ENCODE measurements at regions not wholly inside any gene's neighbourhood (a gene's known extent, or its start where the extent isn't known, plus 50 kb on each side); places are given as distances from the start of the nearest gene placed in this dataset.

GRCh38 chr7:26592011-26592410 lies 272.4 kb downstream of the SKAP2 start:
- TF ChIP-seq, protein P1, sequence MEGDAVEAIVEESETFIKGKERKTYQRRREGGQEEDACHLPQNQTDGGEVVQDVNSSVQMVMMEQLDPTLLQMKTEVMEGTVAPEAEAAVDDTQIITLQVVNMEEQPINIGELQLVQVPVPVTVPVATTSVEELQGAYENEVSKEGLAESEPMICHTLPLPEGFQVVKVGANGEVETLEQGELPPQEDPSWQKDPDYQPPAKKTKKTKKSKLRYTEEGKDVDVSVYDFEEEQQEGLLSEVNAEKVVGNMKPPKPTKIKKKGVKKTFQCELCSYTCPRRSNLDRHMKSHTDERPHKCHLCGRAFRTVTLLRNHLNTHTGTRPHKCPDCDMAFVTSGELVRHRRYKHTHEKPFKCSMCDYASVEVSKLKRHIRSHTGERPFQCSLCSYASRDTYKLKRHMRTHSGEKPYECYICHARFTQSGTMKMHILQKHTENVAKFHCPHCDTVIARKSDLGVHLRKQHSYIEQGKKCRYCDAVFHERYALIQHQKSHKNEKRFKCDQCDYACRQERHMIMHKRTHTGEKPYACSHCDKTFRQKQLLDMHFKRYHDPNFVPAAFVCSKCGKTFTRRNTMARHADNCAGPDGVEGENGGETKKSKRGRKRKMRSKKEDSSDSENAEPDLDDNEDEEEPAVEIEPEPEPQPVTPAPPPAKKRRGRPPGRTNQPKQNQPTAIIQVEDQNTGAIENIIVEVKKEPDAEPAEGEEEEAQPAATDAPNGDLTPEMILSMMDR (IDR thresholded peaks at IDR 0.05): no peak
- no peak for TF ChIP-seq POLR2A (IDR thresholded peaks at IDR 0.05)

All from tibial nerve (tissue), 3 donors.